ENCODE measurements at regions not wholly inside any gene's neighbourhood (a gene's known extent, or its start where the extent isn't known, plus 50 kb on each side); places are given as distances from the start of the nearest gene placed in this dataset.

DNA sequence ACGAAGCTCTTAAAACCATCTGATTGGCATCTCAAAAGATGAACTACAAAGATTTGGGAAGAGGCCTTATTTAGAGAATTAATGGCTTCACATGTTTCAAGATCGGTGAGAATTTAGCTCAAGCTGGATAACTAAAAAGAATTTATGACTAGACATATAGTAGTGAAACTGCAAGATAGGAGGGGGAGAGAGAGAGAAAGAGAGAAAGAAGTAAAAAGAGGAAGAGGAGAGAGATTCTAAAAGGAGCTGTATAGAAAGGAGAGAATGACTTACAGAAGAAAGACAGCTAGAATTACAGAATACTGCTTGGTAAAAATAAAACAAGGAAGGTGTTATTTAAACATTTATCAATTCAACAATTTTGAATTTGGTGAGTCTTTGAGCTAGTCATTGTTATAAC lies 592.3 kb downstream of the SH2D4B start (continued):
- TF ChIP-seq, protein P1, sequence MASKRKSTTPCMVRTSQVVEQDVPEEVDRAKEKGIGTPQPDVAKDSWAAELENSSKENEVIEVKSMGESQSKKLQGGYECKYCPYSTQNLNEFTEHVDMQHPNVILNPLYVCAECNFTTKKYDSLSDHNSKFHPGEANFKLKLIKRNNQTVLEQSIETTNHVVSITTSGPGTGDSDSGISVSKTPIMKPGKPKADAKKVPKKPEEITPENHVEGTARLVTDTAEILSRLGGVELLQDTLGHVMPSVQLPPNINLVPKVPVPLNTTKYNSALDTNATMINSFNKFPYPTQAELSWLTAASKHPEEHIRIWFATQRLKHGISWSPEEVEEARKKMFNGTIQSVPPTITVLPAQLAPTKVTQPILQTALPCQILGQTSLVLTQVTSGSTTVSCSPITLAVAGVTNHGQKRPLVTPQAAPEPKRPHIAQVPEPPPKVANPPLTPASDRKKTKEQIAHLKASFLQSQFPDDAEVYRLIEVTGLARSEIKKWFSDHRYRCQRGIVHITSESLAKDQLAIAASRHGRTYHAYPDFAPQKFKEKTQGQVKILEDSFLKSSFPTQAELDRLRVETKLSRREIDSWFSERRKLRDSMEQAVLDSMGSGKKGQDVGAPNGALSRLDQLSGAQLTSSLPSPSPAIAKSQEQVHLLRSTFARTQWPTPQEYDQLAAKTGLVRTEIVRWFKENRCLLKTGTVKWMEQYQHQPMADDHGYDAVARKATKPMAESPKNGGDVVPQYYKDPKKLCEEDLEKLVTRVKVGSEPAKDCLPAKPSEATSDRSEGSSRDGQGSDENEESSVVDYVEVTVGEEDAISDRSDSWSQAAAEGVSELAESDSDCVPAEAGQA (IDR thresholded peaks at IDR 0.05; ENCODE audit: low read depth): no peak
- TF ChIP-seq, protein P1 (CRISPR knock-in tag; IDR thresholded peaks at IDR 0.05; ENCODE audit: borderline replicate concordance): no peak
- TF ChIP-seq, protein P2, sequence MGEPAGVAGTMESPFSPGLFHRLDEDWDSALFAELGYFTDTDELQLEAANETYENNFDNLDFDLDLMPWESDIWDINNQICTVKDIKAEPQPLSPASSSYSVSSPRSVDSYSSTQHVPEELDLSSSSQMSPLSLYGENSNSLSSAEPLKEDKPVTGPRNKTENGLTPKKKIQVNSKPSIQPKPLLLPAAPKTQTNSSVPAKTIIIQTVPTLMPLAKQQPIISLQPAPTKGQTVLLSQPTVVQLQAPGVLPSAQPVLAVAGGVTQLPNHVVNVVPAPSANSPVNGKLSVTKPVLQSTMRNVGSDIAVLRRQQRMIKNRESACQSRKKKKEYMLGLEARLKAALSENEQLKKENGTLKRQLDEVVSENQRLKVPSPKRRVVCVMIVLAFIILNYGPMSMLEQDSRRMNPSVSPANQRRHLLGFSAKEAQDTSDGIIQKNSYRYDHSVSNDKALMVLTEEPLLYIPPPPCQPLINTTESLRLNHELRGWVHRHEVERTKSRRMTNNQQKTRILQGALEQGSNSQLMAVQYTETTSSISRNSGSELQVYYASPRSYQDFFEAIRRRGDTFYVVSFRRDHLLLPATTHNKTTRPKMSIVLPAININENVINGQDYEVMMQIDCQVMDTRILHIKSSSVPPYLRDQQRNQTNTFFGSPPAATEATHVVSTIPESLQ (CRISPR knock-in tag; conservative IDR thresholded peaks at IDR 0.05): no peak
- no peak for TF ChIP-seq KDM2A (CRISPR knock-in tag; IDR thresholded peaks at IDR 0.05; ENCODE audit: borderline replicate concordance, low read depth)
- no peak for TF ChIP-seq SP5 (CRISPR knock-in tag; IDR thresholded peaks at IDR 0.05; ENCODE audit: borderline replicate concordance, low read depth)
- TF ChIP-seq, protein P3, sequence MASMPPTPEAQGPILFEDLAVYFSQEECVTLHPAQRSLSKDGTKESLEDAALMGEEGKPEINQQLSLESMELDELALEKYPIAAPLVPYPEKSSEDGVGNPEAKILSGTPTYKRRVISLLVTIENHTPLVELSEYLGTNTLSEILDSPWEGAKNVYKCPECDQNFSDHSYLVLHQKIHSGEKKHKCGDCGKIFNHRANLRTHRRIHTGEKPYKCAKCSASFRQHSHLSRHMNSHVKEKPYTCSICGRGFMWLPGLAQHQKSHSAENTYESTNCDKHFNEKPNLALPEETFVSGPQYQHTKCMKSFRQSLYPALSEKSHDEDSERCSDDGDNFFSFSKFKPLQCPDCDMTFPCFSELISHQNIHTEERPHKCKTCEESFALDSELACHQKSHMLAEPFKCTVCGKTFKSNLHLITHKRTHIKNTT (CRISPR knock-in tag; IDR thresholded peaks at IDR 0.05): no peak
- TF ChIP-seq XBP1 (CRISPR knock-in tag; IDR thresholded peaks at IDR 0.05): no peak
- no peak for TF ChIP-seq ZZZ3 (CRISPR knock-in tag; IDR thresholded peaks at IDR 0.05; ENCODE audit: borderline replicate concordance)
- no peak for TF ChIP-seq CEBPG (CRISPR knock-in tag; IDR thresholded peaks at IDR 0.05)
- TF ChIP-seq, protein P4, sequence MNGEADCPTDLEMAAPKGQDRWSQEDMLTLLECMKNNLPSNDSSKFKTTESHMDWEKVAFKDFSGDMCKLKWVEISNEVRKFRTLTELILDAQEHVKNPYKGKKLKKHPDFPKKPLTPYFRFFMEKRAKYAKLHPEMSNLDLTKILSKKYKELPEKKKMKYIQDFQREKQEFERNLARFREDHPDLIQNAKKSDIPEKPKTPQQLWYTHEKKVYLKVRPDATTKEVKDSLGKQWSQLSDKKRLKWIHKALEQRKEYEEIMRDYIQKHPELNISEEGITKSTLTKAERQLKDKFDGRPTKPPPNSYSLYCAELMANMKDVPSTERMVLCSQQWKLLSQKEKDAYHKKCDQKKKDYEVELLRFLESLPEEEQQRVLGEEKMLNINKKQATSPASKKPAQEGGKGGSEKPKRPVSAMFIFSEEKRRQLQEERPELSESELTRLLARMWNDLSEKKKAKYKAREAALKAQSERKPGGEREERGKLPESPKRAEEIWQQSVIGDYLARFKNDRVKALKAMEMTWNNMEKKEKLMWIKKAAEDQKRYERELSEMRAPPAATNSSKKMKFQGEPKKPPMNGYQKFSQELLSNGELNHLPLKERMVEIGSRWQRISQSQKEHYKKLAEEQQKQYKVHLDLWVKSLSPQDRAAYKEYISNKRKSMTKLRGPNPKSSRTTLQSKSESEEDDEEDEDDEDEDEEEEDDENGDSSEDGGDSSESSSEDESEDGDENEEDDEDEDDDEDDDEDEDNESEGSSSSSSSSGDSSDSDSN (CRISPR knock-in tag; IDR thresholded peaks at IDR 0.05): no peak
- TF ChIP-seq, protein P5, sequence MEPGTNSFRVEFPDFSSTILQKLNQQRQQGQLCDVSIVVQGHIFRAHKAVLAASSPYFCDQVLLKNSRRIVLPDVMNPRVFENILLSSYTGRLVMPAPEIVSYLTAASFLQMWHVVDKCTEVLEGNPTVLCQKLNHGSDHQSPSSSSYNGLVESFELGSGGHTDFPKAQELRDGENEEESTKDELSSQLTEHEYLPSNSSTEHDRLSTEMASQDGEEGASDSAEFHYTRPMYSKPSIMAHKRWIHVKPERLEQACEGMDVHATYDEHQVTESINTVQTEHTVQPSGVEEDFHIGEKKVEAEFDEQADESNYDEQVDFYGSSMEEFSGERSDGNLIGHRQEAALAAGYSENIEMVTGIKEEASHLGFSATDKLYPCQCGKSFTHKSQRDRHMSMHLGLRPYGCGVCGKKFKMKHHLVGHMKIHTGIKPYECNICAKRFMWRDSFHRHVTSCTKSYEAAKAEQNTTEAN (CRISPR knock-in tag; conservative IDR thresholded peaks at IDR 0.05): no peak
- TF ChIP-seq KLF13 (CRISPR knock-in tag; IDR thresholded peaks at IDR 0.05): no peak
- no peak for TF ChIP-seq ZSCAN20 (CRISPR knock-in tag; IDR thresholded peaks at IDR 0.05; ENCODE audit: borderline replicate concordance)
- TF ChIP-seq ZNF703 (CRISPR knock-in tag; IDR thresholded peaks at IDR 0.05; ENCODE audit: borderline replicate concordance): no peak
- TF ChIP-seq, protein P6, sequence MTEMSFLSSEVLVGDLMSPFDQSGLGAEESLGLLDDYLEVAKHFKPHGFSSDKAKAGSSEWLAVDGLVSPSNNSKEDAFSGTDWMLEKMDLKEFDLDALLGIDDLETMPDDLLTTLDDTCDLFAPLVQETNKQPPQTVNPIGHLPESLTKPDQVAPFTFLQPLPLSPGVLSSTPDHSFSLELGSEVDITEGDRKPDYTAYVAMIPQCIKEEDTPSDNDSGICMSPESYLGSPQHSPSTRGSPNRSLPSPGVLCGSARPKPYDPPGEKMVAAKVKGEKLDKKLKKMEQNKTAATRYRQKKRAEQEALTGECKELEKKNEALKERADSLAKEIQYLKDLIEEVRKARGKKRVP (CRISPR knock-in tag; IDR thresholded peaks at IDR 0.05): no peak
- no peak for TF ChIP-seq SAP130 (CRISPR knock-in tag; IDR thresholded peaks at IDR 0.05; ENCODE audit: low read depth)
- TF ChIP-seq FOSL1 (CRISPR knock-in tag; IDR thresholded peaks at IDR 0.05; ENCODE audit: borderline replicate concordance): no peak

Data from HepG2 (cell line).